ENCODE measurements at regions not wholly inside any gene's neighbourhood (a gene's known extent, or its start where the extent isn't known, plus 50 kb on each side); places are given as distances from the start of the nearest gene placed in this dataset.

DNA sequence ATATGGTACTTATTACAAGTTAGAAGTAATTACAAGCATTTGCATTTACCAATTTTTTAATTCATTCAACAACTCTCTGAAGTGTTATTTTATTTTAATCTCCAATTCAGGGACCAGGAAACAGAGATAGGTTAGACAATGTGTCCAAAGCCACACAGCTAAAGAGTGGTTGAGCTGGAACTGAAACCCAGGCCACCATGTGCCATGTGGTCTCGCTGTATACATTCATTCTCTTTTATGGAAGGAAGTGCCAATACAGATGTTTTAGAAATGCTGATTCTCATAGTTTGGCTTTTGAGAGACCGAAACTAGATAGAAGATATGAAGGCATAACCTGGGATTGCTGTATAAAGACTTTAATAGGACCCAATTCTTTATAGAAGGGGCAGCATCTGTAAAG is 684.6 kb upstream of the ID2 start:
- no peak for DNase-seq

DNA sequence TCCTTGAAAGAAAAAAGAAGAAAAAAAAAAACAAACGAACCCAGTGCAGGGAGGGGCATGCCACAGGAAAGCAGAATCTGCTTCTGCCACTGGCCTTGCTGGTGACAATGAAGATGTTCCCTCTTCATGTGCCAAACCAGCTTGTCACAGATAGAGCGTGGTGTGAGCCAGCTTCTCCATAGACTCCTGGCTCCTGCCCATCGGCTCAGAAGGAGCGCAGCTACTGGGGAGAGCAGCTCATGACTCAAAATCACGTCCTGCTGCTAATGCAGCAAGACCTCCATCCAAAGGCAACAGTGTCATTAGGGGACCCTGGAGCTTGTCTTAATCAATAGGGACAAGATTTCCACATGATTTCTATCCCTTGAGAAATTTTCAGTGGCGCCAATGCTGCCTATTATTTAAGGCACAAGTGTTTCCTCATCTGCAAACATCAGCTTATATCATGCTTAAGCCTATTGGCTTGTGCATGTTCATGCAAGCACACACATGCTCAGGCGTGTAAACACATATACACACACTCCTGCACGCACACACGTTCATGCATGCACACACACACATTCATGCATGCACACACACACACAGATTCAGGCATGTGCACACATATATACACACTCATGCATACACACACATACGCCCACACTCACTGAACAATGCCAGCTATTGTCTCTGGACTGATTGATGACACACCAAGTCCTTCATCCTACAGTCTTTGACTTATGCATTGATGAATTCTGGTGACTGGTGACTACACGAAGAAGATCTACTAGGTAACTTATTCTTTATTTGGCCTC is 682.0 kb upstream of the ID2 start:
- DNase-seq: no peak

DNA sequence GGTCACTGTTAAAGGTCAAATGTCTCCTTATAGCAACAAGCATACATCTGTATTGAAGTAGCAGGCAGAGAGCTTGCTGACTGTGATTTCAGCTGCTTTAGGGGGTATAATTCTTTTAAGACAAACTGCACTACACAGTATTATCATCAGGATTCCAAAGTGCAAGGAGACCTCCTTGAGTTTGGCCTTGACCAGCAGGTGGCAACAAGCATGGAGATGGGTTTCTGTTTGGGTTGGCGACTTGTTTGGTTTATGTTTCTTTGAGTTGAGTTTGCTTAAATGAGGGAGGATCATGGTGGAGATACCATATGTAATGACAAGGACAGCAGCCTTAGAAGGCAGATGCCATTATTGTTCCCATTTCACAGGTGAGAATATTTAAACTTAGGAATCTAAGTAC is 681.0 kb upstream of the ID2 start:
- no peak for DNase-seq

DNA sequence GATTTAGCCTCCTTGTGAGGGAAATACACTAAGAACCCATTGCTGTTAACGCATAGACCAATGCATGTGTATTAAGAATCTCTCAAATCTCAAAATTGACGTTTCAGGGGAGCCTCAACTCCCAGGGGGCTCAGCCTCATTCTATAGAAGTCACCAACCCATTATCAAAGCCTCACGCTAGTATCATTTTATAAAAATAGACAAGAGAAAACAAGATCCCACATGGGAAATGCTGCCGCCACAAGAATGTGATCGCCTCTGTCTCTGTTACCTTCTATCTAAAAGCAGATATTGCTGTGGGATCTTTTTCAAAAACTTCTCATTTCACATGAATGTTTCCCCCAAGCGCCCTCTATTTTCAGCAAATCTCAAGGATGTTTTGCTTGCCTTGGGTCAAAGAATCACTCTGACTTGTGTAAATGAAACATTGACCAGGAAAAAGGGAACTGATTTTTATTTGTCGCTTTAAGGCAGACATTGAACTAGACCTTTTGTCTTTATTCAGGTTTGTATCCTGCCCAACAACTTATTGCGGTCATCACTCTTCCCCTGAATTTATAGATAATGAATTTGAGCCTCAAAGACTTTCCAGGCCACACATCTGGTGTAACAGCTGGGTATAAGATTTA is 679.0 kb upstream of the ID2 start:
- no peak for DNase-seq

DNA sequence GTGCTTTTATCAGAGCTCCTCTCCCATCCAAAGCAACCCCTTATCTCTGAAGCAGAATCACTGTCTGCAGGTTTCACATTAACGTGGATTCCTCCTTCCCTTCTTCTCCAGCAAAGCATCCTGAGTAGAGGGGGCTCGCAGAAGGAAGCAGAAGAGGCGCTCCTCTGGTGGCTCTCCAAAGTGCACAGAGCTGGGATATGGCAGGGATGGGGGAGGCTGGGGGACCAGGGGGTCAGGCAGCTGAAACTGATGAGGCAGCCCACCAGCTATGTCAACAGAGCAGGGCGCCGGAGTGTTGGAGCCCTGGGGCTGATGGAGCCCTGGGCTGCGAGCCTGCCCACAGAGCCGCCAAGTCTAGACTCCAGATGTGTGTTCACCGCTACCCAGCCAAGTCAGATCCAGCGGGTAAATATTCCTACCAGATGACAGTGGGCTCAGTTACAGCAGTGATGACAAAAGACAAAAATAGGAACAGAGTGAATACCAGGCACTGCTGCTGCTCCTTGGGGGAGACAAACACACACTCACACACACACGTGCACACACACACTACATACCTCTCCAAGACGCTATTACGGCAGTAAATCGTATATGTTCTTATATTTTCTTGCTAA is 678.3 kb upstream of the ID2 start:
- no peak for DNase-seq

DNA sequence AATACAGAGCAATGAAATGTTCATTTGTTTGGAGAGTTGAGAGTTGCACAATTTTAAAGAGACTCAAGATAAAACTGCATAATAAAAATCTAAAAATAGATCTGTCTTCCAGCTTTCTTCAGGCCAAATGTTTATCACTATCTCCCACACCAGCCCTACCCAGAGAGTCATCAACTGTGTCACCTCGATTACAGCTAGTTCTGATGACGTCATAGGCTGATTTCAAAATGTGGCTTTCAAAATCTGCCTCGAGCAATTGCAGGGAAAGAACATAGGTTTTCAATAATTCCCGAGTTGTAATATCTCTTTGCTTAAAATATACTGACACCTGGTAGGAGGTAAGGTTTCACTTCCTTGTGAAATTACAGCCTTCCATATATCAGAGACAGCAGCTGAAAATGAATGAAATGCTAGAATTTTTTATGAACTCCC is 677.6 kb upstream of the ID2 start:
- no peak for DNase-seq

DNA sequence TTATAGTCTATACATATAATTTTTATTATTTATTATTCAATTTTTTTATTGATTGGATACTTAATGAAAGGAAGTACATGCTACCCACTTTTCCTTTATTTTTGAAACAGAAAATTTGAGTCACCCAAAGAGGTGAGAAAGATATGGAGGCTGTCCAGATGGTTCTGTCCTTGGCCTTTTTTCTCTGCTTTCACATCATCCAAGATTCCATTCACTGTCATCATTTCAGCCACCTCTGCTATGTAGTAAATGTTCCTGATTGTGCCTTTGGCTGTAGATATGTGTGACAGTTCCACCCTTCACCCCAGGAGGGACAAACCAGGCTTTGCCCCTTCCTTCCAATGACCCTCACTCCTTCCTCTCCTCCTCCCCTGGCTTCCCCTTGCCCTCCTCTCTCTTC is 675.7 kb upstream of the ID2 start:
- DNase-seq: no peak

DNA sequence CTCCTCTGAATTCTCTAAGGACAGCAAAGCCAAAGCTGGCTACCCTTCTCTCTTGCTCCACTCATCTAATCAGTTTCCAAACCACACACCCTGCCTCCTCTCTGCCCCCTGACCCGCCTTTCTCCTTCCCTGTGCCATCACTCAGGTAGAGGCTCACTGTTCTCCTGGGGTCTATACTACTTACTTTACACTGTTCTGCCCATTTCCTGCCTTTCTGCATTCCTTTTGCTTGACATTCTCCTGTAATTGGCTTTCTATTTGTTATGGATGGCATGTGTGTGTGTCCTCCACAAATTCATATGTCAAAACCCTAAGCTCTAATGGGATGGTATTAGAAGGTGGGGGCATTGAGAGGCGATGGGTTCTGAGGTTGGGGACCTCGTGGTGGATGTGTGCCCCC is 675.2 kb upstream of the ID2 start:
- DNase-seq: no peak

DNA sequence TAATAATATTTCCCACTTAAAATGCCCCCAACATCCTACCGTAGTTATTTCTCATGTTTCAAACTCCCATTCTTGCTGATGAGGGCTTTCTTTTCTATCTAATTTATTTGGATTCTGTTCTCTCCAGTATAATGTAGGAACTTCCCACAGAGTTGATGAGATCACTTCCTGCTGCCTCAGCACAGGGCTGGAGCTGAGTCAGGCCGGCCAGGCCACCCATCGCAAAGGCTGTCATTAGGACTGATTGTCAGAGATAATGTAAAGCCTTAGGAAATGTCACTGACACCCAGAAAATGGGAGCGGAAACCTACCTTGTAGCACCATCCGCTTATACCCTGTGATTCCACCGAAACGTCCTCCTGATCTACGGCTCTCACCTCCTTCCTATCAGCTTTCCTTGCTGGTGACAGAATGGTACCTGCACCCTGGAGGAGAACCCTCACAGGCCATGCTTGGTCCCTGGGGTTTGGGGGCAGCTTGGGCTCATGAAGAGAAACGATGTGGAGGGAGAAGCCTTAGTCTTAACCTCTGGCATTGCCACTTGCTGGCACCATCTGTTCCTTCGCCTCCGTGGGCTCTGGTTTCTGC is 672.8 kb upstream of the ID2 start:
- DNase-seq: no peak

DNA sequence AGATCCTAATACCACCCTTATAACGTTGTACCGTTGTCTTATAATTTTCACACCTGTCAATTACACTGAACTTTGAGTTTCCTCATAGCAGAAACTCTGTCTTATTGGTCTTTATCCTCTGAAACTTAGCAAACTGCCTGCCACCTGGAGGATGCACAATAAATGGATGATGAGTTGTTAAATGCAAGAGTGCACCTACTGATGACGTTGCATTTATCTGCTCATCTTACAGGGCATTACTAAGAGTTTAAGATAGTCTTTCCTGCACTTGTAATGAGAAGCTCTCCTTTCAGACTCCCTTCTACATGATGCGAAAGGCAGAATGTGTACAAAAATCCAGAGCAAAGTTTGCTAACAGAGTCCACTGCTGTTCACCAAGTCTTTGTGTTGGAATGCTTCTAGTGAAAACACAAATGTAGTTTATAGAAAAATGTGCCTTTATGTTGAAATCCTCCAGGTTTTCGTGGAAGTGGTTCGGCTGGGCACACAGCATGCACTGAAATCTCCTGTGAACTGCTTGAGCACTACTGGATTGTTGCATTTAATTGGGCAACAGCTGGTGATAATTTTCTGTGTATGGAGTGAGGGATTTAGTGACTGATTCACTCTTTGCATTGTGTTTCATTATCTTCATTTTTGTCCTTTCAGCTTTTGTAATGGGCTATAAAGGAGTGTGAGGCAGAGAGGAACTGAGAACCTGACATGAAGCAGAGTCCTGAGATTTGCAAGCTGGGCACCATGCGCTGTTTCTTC is 665.8 kb upstream of the ID2 start:
- no peak for DNase-seq

DNA sequence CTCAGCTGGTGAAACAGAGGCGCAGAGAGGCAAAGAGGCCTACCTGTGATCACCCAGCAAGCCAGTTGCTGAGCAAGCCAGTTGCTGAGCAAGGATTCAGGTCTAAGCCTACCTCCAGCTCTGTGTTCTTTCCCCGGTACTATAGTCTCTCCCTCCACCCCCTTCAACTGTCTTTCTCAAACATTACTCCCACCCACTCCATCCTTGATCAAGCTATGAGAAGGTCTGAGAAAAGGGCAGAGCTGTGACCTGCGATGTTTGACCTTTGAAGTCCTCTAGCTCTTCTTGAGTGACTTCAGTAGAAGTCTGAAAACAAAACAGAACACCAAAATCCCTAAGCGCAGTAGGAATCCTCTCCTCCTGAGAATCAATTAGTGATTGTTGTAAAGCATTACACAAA is 665.2 kb upstream of the ID2 start:
- DNase-seq: no peak

DNA sequence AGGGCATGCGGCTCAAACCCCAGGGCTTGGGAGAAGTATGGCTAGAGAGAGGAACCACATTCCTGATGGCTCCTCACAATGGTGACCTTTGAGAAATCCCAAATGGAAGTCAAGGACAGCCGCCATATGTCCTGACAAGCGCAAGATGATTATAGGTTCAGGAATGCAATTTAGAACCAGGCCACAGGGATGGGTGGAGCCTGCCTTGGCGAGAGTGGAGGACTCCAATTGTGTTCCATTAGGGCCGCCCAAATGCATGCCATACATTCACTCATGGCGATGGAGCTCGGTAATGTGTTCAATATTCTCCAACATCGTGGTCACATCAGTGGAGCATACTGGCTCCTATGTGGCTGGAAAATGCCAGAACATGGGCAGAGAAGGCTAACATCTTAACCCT is 662.9 kb upstream of the ID2 start:
- no peak for DNase-seq

DNA sequence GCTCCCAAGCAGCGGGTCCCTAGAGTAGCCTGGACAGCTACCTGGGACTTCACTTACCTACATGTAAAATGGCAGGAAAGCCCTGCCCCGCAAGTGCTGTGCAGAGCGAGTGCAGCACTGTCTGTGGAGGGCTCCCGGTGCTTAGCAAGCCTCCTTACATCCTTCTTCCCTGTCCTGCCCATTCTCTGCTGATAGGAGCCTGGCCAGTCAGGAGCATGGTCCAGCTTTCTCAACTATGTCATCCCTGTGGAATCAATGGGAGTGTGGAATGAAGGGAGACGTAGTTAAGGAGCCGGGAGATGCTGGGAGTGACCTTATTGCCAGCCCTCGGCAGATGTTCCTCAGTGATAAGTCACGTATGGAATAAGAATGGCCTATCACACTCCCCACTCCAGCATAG is 661.9 kb upstream of the ID2 start:
- DNase-seq: no peak

DNA sequence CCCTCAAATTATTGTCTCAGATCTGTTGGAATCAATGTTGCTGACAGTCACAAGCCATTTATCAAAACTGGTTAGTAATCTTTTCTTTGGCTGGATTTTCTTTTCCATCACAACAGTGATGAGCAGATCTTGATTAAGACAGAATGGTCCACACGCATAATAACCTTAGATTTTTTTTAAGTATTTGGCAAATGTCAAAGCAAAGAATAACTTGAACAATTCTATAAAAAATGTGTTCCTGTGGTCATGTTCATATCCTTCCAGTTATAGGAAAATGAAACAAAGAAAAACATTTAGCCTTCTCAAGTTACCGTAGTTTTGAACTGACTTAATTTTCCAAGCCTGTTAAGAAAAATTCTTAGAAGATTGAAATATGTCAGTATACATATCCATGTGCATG is 659.9 kb upstream of the ID2 start:
- no peak for DNase-seq

DNA sequence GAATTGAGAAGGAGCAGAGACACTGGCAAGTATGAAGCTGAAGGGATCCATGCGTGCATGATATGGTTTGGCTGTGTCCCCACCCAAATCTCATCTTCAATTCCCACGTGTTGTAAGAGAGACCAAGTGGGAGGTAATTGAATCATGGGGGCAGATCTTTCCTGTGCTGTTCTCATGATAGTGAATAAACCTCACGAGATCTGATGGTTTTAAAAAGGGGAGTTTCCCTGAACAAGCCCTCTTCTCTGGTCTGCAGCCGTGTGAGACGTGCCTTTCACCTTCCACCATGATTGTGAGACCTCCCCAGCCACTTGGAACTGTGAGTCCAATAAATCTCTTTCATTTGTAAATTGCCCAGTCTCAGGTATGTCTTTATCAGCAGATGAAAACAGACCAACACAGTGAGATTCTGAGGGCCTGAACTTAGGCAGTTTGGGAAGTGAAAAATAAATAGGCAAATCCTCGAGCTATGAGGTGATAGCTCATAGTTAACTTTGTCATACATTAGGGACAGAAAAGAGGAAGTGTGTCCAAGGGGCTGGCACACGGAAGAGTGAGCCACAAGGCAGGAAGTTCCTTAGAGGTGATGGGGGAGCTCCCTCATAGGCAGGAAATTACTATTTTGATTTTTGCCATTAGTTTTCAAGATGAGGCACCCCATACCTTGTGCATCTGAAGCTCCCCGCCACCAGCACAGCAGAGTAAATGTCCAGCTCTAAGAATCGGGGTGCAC is 658.8 kb upstream of the ID2 start:
- peak; percentile 25 for DNase-seq

DNA sequence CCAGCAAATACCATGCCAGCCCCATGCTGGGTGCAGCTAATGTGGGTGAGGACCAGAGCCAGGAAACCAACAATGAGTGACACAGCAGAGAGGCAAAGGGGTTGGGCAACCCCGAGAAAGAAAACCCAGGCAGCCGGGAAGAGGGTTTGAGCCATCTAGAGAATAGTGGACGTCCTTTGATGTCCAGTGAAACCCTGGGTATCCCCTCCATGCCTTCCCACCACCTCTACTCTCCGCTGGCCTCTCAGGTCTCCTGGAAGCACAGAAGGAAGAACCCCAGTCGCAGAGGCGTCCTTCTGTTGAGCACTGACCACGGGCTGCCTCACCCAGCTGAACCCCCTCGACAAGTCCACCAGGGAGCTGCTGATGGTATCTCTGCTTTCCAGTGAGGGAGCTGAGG is 657.4 kb upstream of the ID2 start:
- no peak for DNase-seq

DNA sequence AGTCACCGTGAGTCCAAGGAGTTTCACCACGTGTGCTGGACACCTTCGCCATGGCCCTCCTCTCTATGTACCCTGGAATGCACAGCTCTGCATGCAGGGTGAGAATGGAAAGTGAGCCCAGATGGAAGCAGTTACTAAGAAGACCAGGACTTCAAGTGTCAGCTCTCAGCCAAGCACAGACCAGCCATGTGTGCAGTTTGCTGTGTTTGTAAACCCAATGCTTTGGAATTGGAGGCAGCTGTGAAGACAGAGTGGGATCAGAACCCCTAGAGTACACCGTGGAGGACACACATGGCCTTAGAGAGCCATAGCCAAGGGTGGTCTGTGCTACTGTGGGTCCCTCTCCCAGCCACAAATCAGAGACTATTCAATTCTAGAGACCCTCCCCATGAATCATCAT is 655.5 kb upstream of the ID2 start:
- no peak for DNase-seq

DNA sequence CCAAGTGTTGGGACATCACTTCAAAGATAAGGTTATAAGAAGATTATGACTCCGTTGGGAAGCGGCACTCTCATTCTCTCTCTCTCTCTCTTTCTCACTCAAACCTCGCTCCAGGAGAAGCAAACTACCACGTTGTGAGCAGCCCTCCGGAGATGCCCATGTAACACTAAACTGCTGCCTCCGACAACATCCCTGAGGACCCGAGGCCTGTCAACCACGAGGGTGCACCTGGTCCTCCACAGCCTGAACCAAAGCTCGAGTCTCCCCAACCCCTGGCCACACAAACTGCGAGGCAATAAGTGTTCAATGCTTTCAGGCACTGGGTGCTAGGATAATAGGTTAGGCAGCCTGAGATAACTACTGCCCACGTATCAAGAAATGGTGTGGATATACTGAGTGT is 654.5 kb upstream of the ID2 start:
- DNase-seq: no peak

DNA sequence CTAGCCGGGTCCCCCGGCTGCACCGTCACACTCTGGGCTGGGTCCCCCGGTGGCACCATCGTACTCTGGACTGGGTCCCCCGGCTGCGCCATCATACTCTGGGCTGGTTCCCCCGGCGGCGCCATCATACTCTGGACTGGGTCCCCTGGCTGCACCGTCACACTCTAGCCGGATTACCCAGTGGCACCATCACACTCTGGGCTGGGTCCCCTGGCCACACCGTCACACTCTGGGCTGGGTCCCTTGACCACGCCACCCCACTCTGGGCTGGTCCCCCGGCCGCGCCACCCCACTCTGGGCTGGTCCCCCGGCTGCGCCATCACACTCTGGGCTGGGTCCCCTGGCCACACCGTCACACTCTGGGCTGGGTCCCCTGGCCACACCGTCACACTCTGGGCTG is 653.8 kb upstream of the ID2 start:
- no peak for DNase-seq

DNA sequence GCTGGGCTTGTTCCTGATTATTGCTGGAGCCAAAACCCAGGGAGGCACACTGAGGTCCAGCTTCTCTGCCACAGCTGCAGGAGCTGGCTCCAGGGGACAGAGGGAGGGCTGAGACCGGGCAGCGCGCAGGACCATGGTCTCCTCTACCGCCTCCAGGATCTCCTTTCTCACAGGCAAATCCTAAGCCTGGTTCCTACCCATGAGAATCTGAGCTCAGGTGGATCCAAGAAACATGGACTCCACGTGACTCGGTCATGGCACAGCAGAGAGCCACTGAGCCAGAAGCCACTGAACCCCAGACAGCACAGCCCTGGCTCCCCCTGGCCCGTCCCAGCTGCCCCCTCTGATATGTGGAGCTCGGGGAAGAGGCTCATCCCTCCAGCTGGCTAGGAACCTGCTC is 653.4 kb upstream of the ID2 start:
- DNase-seq: no peak

DNA sequence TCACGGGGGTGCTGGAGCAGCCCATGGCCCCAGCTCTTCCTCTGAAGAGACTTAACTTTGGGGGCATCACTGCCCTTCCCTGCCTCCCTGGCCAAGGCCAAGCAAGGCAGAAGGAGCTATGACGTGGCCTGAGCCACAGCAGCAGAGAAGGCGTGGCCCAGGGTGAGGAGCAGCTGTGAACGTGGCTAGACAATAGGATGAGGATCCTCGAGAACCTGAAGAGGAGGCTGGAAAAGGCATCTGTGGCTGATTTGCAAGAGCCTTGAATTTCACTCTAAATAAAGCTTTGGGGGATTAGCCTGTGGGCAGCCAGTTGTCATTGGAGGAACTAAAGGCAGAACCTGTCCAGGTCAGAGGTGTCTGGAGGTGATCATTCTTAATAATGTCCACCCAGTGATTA is 652.9 kb upstream of the ID2 start:
- no peak for DNase-seq

DNA sequence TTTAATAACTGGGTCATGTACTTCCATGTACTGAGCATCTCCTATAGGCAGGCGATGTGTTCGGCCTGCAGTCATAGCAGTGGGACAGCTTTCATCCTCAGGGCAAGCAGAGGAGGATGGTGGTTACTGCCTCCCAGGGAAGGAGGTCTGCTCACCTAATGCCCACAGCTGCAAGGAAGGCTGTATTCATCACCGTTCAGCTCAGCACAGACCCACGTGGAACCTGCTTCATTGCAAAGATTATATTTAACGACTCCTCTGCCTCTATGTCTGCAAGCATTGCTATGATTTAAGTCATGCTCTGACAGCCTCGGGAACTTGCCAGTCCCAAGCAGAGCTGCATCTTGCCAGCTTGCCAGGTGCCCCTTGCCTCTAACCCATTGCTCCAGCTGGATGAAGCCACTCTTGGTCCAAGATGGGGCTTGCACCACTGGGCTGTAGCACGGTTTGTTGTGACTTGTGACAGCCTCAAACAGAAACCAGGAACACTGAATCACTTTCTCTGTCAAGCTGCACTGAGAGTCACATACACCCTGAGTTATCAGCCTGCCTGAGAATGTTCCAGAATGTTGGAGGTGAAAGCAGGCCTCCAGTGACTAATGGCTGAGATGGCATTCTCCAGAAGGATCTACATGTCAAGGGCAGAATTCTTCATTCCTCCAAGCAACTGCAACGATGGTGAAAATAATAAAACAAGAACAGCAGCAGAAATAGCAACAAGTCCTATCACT is 651.1 kb upstream of the ID2 start:
- no peak for DNase-seq
